Body of pancreas (tissue), 4 donors: ENCODE measurements at regions not wholly inside any gene's neighbourhood (a gene's known extent, or its start where the extent isn't known, plus 50 kb on each side); places are given as distances from the start of the nearest gene placed in this dataset.

ENCODE experiments used
- POLR2A ChIP-seq, 3 donors: fragments of 450-650 bp; IDR thresholded peaks; one replicate each; pipeline ENCODE4 v1.6.1; 2016; ENCODE audit warnings: antibody characterized with exemption in 3 of 3, mild to moderate bottlenecking in 2 of 3
- TF ChIP-seq, protein P1 (sequence below), 7 experiments: fragments of 450-650 bp in 4 of 7; fragments of 200-600 bp in 3 of 7; sonication (generic) in 3 of 7; IDR thresholded peaks; one replicate each; pipeline ENCODE4 v1.5.1; 2016 to 2019; ENCODE audit warnings: antibody characterized with exemption in 7 of 7

DNA sequence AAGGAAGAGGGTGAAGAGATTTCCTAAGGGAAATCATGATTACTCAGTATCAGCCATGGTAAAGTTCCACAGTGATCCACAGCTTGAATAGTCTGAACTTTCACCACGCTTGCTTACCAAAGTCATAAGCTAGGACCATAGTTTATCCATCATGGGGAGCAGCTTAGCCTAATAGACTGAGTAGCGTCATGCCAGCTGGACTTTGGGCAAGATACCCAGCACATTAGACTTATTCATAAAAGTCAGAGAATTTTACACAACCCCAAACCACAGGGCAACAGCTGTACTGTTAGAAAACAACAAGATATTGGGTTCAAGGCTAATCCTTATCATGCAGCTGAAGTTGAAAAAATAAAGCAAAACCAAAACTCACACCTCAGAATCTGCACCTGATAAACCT lies 491.0 kb downstream of the XPNPEP1 start:
- TF ChIP-seq, protein P1, sequence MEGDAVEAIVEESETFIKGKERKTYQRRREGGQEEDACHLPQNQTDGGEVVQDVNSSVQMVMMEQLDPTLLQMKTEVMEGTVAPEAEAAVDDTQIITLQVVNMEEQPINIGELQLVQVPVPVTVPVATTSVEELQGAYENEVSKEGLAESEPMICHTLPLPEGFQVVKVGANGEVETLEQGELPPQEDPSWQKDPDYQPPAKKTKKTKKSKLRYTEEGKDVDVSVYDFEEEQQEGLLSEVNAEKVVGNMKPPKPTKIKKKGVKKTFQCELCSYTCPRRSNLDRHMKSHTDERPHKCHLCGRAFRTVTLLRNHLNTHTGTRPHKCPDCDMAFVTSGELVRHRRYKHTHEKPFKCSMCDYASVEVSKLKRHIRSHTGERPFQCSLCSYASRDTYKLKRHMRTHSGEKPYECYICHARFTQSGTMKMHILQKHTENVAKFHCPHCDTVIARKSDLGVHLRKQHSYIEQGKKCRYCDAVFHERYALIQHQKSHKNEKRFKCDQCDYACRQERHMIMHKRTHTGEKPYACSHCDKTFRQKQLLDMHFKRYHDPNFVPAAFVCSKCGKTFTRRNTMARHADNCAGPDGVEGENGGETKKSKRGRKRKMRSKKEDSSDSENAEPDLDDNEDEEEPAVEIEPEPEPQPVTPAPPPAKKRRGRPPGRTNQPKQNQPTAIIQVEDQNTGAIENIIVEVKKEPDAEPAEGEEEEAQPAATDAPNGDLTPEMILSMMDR (IDR thresholded peaks at IDR 0.05): no peak
- TF ChIP-seq POLR2A (IDR thresholded peaks at IDR 0.05): no peak
